ENCODE measurements at regions not wholly inside any gene's neighbourhood (a gene's known extent, or its start where the extent isn't known, plus 50 kb on each side); places are given as distances from the start of the nearest gene placed in this dataset.

- TF ChIP-seq TARDBP (IDR thresholded peaks at IDR 0.05) = no peak
- no peak for TF ChIP-seq SP1 (IDR thresholded peaks at IDR 0.05)
- no peak for TF ChIP-seq SUZ12 (IDR thresholded peaks at IDR 0.05)
- TF ChIP-seq NFRKB (IDR thresholded peaks at IDR 0.05) = no peak
- TF ChIP-seq ELF4 (IDR thresholded peaks at IDR 0.05) = no peak
- TF ChIP-seq BHLHE40 (IDR thresholded peaks at IDR 0.05; ENCODE audit: borderline replicate concordance) = no peak
- no peak for TF ChIP-seq PKNOX1 (IDR thresholded peaks at IDR 0.05)
- TF ChIP-seq FOXA1 (IDR thresholded peaks at IDR 0.05) = no peak
- no peak for TF ChIP-seq CTBP1 (IDR thresholded peaks at IDR 0.05; ENCODE audit: borderline replicate concordance)
- no peak for TF ChIP-seq ARNT (IDR thresholded peaks at IDR 0.05)
- no peak for TF ChIP-seq FOXM1 (IDR thresholded peaks at IDR 0.05; ENCODE audit: borderline replicate concordance)
- no peak for TF ChIP-seq HDGF (IDR thresholded peaks at IDR 0.05; ENCODE audit: borderline replicate concordance)
Observed at GRCh38 chr16:52861614-52862022, 191.1 kb downstream of the CHD9NB start.

Data from HEK293T (cell line).